ENCODE measurements at regions not wholly inside any gene's neighbourhood (a gene's known extent, or its start where the extent isn't known, plus 50 kb on each side); places are given as distances from the start of the nearest gene placed in this dataset.
"Not testable (repeated sequence)": the region's sequence is repeated elsewhere in the genome, so short reads cannot be mapped to it uniquely, and the experiment has no call there.

GRCh38 chr14:23766737-23767401 is 130.7 kb downstream of the DHRS2 start:
- Mint-ChIP-seq H3K36me3 (ENCODE audit: low read depth) (no peaks in the 10 kb centered on the region), H3K9me3 (no peaks in the 10 kb centered on the region), H3K4me3 (no peak overlapping the region), H3K27ac (no peak overlapping the region), H3K27me3 (peaks cover 11% of the 10 kb centered on the region), H3K4me1 (ENCODE audit: low read depth) (no peaks in the 10 kb centered on the region)
- no peak for ATAC-seq
- no peak for TF ChIP-seq CTCF (IDR thresholded peaks at IDR 0.05)
- ChIA-PET CTCF (interaction anchor here (0.8 to 1.4 kb wide), 4 partner anchors 40 to 156 kb away, joined by 3 to 4 read pairs (median 3); no protein-coding TSS in a partner anchor), POLR2A (no interaction called here)
- DNase-seq: no peak
- intact Hi-C loops (cut with micrococcal nuclease): no loop called here

- CTCF ChIA-PET; POLR2A ChIA-PET; H3K36me3 Mint-ChIP-seq (ENCODE audit: low read depth); DNase-seq; H3K4me3 Mint-ChIP-seq; ATAC-seq; H3K27ac Mint-ChIP-seq; H3K9me3 Mint-ChIP-seq; H3K4me1 Mint-ChIP-seq (ENCODE audit: low read depth); intact Hi-C loops (cut with micrococcal nuclease): not testable (repeated sequence)
- peaks cover 11% of the 10 kb centered on the region for H3K27me3 Mint-ChIP-seq
Measured at GRCh38 chr14:23769221-23769728, 133.1 kb downstream of the DHRS2 start.

DNA sequence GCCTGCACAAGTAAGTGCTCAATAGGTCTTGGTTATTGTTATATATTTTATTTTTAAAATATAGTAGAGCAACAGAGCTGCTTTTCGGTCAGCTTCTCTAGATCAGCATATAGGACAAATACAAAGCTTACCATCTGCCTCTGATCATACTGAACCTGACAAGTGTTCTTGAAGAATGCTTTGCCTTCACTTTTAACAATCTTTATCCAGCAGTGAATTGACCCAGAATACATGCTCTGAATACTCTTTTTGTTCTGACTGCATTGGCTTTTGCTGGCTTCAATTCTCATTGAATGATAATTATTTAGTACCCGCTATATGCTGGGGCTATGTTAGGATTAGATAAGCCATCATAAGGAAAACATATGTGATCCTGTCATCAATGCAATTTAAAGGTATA is 137.8 kb downstream of the DHRS2 start:
- CTCF ChIA-PET: no interaction called here
- no peak for TF ChIP-seq CTCF (IDR thresholded peaks at IDR 0.05)
- Mint-ChIP-seq H3K4me3 (no peak overlapping the region), H3K36me3 (ENCODE audit: low read depth) (no peaks in the 10 kb centered on the region), H3K9me3 (no peaks in the 10 kb centered on the region), H3K27ac (no peak overlapping the region), H3K4me1 (ENCODE audit: low read depth) (no peaks in the 10 kb centered on the region), H3K27me3 (peaks cover 22% of the 10 kb centered on the region)
- no peak for DNase-seq
- intact Hi-C loops (cut with micrococcal nuclease): no loop called here
- POLR2A ChIA-PET: no interaction called here
- ATAC-seq: no peak

- Mint-ChIP-seq H3K4me1 (ENCODE audit: low read depth) (no peaks in the 10 kb centered on the region), H3K27ac (no peak overlapping the region), H3K9me3 (no peaks in the 10 kb centered on the region), H3K27me3 (peaks cover 22% of the 10 kb centered on the region), H3K4me3 (no peak overlapping the region), H3K36me3 (ENCODE audit: low read depth) (no peaks in the 10 kb centered on the region)
- DNase-seq: no peak
- TF ChIP-seq CTCF (IDR thresholded peaks at IDR 0.05): no peak
- intact Hi-C loops (cut with micrococcal nuclease): no loop called here
- ChIA-PET POLR2A (interaction anchor here (1.6 kb wide), 1 partner anchor 11 kb away, joined by 3 read pairs; no protein-coding TSS in a partner anchor), CTCF (interaction anchor here (1.9 kb wide), 1 partner anchor 144 kb away, joined by 9 read pairs; no protein-coding TSS in a partner anchor)
- ATAC-seq: no peak
Measured at GRCh38 chr14:23776296-23776695, 140.1 kb downstream of the DHRS2 start.

DNA sequence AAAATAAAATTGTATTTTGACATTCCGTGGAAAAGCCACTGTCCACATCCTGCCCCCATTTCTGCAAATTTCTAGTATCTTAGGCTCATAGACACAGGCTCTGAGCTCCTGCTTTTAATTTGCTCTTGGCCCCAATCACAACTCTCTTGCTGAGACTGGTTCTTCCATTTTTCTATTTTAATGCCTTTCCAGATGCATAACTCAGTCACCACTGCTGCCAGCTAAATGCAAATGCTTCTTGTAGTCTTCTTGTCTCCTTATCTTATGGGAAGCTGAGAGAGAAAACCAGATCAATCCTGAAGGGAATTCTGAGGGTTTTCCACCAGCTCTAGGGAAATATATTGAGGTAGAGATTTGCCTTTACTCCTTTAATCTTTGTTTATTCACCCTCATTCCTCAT is 149.0 kb downstream of the DHRS2 start:
- ATAC-seq (no peak), DNase-seq (no peak)
- intact Hi-C loops (cut with micrococcal nuclease): no loop called here
- Mint-ChIP-seq H3K4me3 (no peak overlapping the region), H3K27ac (no peak overlapping the region), H3K9me3 (no peaks in the 10 kb centered on the region), H3K36me3 (ENCODE audit: low read depth) (no peaks in the 10 kb centered on the region), H3K27me3 (peaks cover 28% of the 10 kb centered on the region), H3K4me1 (ENCODE audit: low read depth) (no peaks in the 10 kb centered on the region)
- ChIA-PET CTCF (interaction anchor here (1.3 kb wide), 1 partner anchor 131 kb away, joined by 3 read pairs; no protein-coding TSS in a partner anchor), POLR2A (no interaction called here)
- no peak for TF ChIP-seq CTCF (IDR thresholded peaks at IDR 0.05)

All from activated CD8-positive, alpha-beta T cell treated with anti-CD3 and anti-CD28 coated beads for 36 hours (primary cell).